HepG2 (cell line): ENCODE measurements at regions not wholly inside any gene's neighbourhood (a gene's known extent, or its start where the extent isn't known, plus 50 kb on each side); places are given as distances from the start of the nearest gene placed in this dataset.

Experiments used
- ATAC-seq: fragments of 200-7000 bp; cut with Tn5 transposase; 3 replicates; pipeline ENCODE4 v1.9.1; 2020; ENCODE audit warnings: mild to moderate bottlenecking, moderate library complexity
- BruUV-seq: library from RNA; stranded (reverse); fragments of 400-500 nt; replicated peaks from 2 replicates; lab custom pipeline; 2021; lab: Mats Ljungman, UMichigan
- CTCF ChIA-PET: fragments of 300-600 bp; formaldehyde crosslinking; extraction: SDS; loops from one replicate; lab custom pipeline; 2021; ENCODE audit warnings: low total read pairs, inconsistent platforms, low intra/inter-chr PET ratio; lab: Yijun Ruan, JAX
- POLR2A ChIA-PET: fragments of 350-600 bp; sonication (Branson Sonifier 250); formaldehyde crosslinking; loops from one replicate; lab custom pipeline; 2020; ENCODE audit warnings: antibody characterized with exemption, inconsistent platforms; lab: Yijun Ruan, JAX
- DNase-seq: peaks from one replicate; pipeline ENCODE4 v3.0.0-alpha.2; 2015; ENCODE audit warnings: low spot score
- FAIRE-seq: peaks from 3 replicates; lab custom pipeline; 2011; peaks lifted over from hg19 to GRCh38; lab: Jason Lieb, UNC
- H2AFZ ChIP-seq: one replicate; pipeline ENCODE4 v1.6.1; 2011; ENCODE audit warnings: low read length, inconsistent platforms
- H3K27ac ChIP-seq: fragments of 300-600 bp; 3 replicates; pipeline ENCODE4 v1.8.0; 2011; ENCODE audit warnings: mixed run types, mild to moderate bottlenecking, mixed read lengths, low read length, inconsistent platforms; ENCODE audit not compliant: insufficient read depth; ENCODE audit errors: extremely low read length
- H3K27me3 ChIP-seq, 2 experiments: fragments of 200-600 bp in 1 of 2; 2 replicates in 1 of 2; 3 replicates in 1 of 2; pipeline versions ENCODE4 v1.6.0 to v1.8.0; 2011; ENCODE audit warnings: low read length in 2 of 2, mild to moderate bottlenecking in 2 of 2, moderate library complexity in 2 of 2, inconsistent platforms in 1 of 2; ENCODE audit not compliant: insufficient read depth in 2 of 2, control insufficient read depth in 1 of 2
- H3K36me3 ChIP-seq, 2 experiments: fragments of 200-600 bp in 1 of 2; replicated peaks in 1 of 2; 2 replicates in 1 of 2; 3 replicates in 1 of 2; pipeline versions ENCODE4 v1.5.1 to v1.8.0; 2011; ENCODE audit warnings: low read length in 2 of 2, inconsistent platforms in 1 of 2; ENCODE audit not compliant: insufficient read depth in 2 of 2, control insufficient read depth in 1 of 2
- H3K4me1 ChIP-seq: 2 replicates; pipeline ENCODE4 v1.5.1; 2012; ENCODE audit warnings: low read length, inconsistent platforms; ENCODE audit not compliant: insufficient read depth
- H3K4me2 ChIP-seq: 2 replicates; pipeline ENCODE4 v1.6.0; 2011; ENCODE audit warnings: low read depth, low read length, inconsistent platforms
- H3K4me3 ChIP-seq, 3 experiments: fragments of 200-600 bp in 1 of 3; sonication (generic), shearing (Covaris generic) in 1 of 3; replicated peaks in 1 of 3; 2 replicates each; pipeline ENCODE4 v1.5.1; 2011 to 2016; ENCODE audit warnings: low read length in 3 of 3, inconsistent platforms in 2 of 3, low read depth in 2 of 3, mild to moderate bottlenecking in 2 of 3, control low read depth in 1 of 3, mixed read lengths in 1 of 3; ENCODE audit not compliant: insufficient read depth in 1 of 3
- H3K79me2 ChIP-seq: one replicate; pipeline ENCODE4 v1.6.1; 2011; ENCODE audit warnings: low read length, inconsistent platforms; ENCODE audit not compliant: insufficient read depth
- H3K9ac ChIP-seq: 2 replicates; pipeline ENCODE4 v1.6.0; 2011; ENCODE audit warnings: mild to moderate bottlenecking, low read depth, low read length, inconsistent platforms; ENCODE audit not compliant: insufficient read depth
- H3K9me3 ChIP-seq: 2 replicates; pipeline ENCODE4 v1.5.1; 2012; ENCODE audit warnings: mild to moderate bottlenecking, low read length
- H4K20me1 ChIP-seq: 2 replicates; pipeline ENCODE4 v1.6.0; 2011; ENCODE audit warnings: inconsistent platforms, mild to moderate bottlenecking, low read length, moderate library complexity; ENCODE audit not compliant: insufficient read depth
- BRD4 ChIP-seq: sonication (generic); formaldehyde crosslinking; IDR thresholded peaks from 2 replicates; pipeline ENCODE4 v1.4.0; 2020; ENCODE audit warnings: missing genetic modification reagents
- GATAD1 ChIP-seq: IDR thresholded peaks from 2 replicates; pipeline ENCODE4 v1.6.1; 2016; ENCODE audit warnings: missing genetic modification reagents, missing compliant biosample characterization
- IKZF1 ChIP-seq: fragments of 450-650 bp; IDR thresholded peaks from 2 replicates; pipeline ENCODE4 v1.7.1; 2016
- RFXANK ChIP-seq: IDR thresholded peaks from 2 replicates; pipeline ENCODE4 v1.6.1; 2016
- ZNF234 ChIP-seq: sonication (generic); formaldehyde crosslinking; conservative IDR thresholded peaks from 2 replicates; pipeline ENCODE4 v1.5.1; 2020; ENCODE audit warnings: mild to moderate bottlenecking, missing genetic modification reagents
- ZNF281 ChIP-seq: sonication (generic); formaldehyde crosslinking; IDR thresholded peaks from 2 replicates; pipeline ENCODE4 v1.4.0; 2020; ENCODE audit warnings: missing genetic modification reagents, borderline replicate concordance
- WGBS: methylation state at CpG from one replicate; pipeline ENCODE4 v1.1.6; 2017; ENCODE audit warnings: low lambda C conversion rate; 5-methylcytosine and 5-hydroxymethylcytosine counted together
- in situ Hi-C: cut with HindIII; loops from 2 replicates; pipeline ENCODE4 v1.10.0; 2017; ENCODE audit warnings: low pct_unique_long_range_greater_than_20kb; ENCODE audit not compliant: extremely low pct_ligation_motif_present
- intact Hi-C: fragments of 100-400 bp; cut with micrococcal nuclease; formaldehyde crosslinking; loops from one replicate; pipeline ENCODE4 v1.10.0; 2022; ENCODE audit not compliant: unreplicated experiment

GRCh38 chr13:112254061-112254818 lies 121.9 kb upstream of the SPACA7 start:
- Histone ChIP-seq H4K20me1 (peaks cover 5% of the 10 kb centered on the region; the same call in 1 of the 2 replicates), H3K9me3 (no peaks in the 10 kb centered on the region), H3K4me2 (no peak overlapping the region), H2AFZ (no peak overlapping the region), H3K4me1 (no peaks in the 10 kb centered on the region), H3K4me3 (no peak overlapping the region), H3K9ac (no peak overlapping the region), H3K27me3 (peaks cover 10 to 80% of the 10 kb centered on the region in 2 experiments; a peak in 3 of 5 replicates), H3K27ac (no peak overlapping the region), H3K36me3 (no peaks in the 10 kb centered on the region), H3K79me2 (no peaks in the 10 kb centered on the region)
- POLR2A ChIA-PET: no interaction called here
- DNase-seq: no peak
- no peak for FAIRE-seq
- CTCF ChIA-PET: no interaction called here
- no peak for ATAC-seq
- WGBS: 10% methylated on average over 24 of the region's 25 CpGs
- in situ Hi-C loops: no loop called here
- intact Hi-C loops: no loop called here
- no peak for TF ChIP-seq BRD4 (CRISPR knock-in tag)
- TF ChIP-seq ZNF234 (CRISPR knock-in tag): no peak
- TF ChIP-seq RFXANK: no peak
- TF ChIP-seq ZNF281 (CRISPR knock-in tag): no peak
- TF ChIP-seq IKZF1: no peak
- TF ChIP-seq GATAD1: no peak
- BruUV-seq: no TSS peak
